KMS-11 (cell line): ENCODE measurements at regions not wholly inside any gene's neighbourhood (a gene's known extent, or its start where the extent isn't known, plus 50 kb on each side); places are given as distances from the start of the nearest gene placed in this dataset.

Experiments
- H2AFZ ChIP-seq: fragments of 200-600 bp; sonication (generic); 2 replicates; pipeline ENCODE4 v1.6.1; 2016; ENCODE audit warnings: antibody characterized with exemption, mixed run types, low read depth
- H3K27ac ChIP-seq: fragments of 200-600 bp; sonication (generic); 2 replicates; pipeline ENCODE4 v1.6.1; 2016; ENCODE audit warnings: mild to moderate bottlenecking, mixed run types
- H3K27me3 ChIP-seq: fragments of 200-600 bp; sonication (generic); 2 replicates; pipeline ENCODE4 v1.6.1; 2017; ENCODE audit warnings: mild to moderate bottlenecking, low read depth, mixed run types, moderate library complexity; ENCODE audit not compliant: insufficient read depth
- H3K36me3 ChIP-seq: fragments of 200-600 bp; sonication (generic); 2 replicates; pipeline ENCODE4 v1.6.1; 2017; ENCODE audit warnings: mild to moderate bottlenecking, mixed run types; ENCODE audit not compliant: insufficient read depth
- H3K4me1 ChIP-seq: fragments of 200-600 bp; sonication (generic); 2 replicates; pipeline ENCODE4 v1.6.1; 2016; ENCODE audit warnings: mild to moderate bottlenecking, low read depth, mixed run types; ENCODE audit not compliant: poor library complexity, severe bottlenecking
- H3K4me2 ChIP-seq: fragments of 200-600 bp; sonication (generic); 2 replicates; pipeline ENCODE4 v1.7.0; 2016; ENCODE audit warnings: mild to moderate bottlenecking, mixed run types
- H3K4me3 ChIP-seq: fragments of 200-600 bp; sonication (generic); IDR thresholded peaks from 2 replicates; pipeline ENCODE4 v1.6.1; 2017; ENCODE audit warnings: low read depth, low read length, mixed read lengths; ENCODE audit not compliant: insufficient read depth
- H3K79me2 ChIP-seq: fragments of 200-600 bp; sonication (generic); 2 replicates; pipeline ENCODE4 v1.6.1; 2016; ENCODE audit warnings: low read depth, mixed run types; ENCODE audit not compliant: insufficient read depth
- H3K9ac ChIP-seq: fragments of 200-600 bp; sonication (generic); 2 replicates; pipeline ENCODE4 v1.6.1; 2016; ENCODE audit warnings: mild to moderate bottlenecking, mixed run types
- H4K20me1 ChIP-seq: fragments of 200-600 bp; sonication (generic); 2 replicates; pipeline ENCODE4 v1.6.1; 2016; ENCODE audit warnings: mild to moderate bottlenecking, mixed run types; ENCODE audit not compliant: insufficient read depth
- CTCF ChIP-seq: fragments of 200-600 bp; sonication (generic); conservative IDR thresholded peaks from 2 replicates; pipeline ENCODE4 v1.6.1; 2017; ENCODE audit warnings: low read depth, mild to moderate bottlenecking, antibody characterized with exemption, low read length, moderate library complexity, mixed read lengths

DNA sequence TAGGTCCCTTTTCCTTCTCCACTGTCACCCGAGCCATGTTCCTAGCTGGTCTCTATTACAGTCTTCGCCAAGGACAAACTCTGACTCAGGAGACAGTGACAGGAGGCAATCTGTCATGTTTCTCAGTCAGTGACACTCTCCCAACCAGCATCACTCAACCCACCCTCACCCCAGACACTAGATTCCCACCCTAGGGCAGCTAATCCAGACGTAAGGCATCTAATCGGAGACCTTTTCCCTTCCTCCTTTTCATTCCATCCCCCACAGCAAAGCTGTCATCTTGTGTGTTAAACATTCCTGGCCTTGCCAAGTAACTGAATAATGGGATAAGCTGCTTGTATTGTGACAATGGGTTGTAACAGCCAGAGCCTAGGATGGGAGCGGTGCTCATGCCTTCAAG lies 95.2 kb downstream of the SNX18 start:
- Histone ChIP-seq H4K20me1 (no peaks in the 10 kb centered on the region), H3K9ac (no peak overlapping the region), H3K79me2 (no peaks in the 10 kb centered on the region), H3K4me3 (no peak overlapping the region), H2AFZ (no peak overlapping the region), H3K27me3 (no peaks in the 10 kb centered on the region), H3K4me1 (peaks cover 22% of the 10 kb centered on the region), H3K4me2 (no peak overlapping the region), H3K27ac (no peak overlapping the region), H3K36me3 (no peaks in the 10 kb centered on the region)
- no peak for TF ChIP-seq CTCF

DNA sequence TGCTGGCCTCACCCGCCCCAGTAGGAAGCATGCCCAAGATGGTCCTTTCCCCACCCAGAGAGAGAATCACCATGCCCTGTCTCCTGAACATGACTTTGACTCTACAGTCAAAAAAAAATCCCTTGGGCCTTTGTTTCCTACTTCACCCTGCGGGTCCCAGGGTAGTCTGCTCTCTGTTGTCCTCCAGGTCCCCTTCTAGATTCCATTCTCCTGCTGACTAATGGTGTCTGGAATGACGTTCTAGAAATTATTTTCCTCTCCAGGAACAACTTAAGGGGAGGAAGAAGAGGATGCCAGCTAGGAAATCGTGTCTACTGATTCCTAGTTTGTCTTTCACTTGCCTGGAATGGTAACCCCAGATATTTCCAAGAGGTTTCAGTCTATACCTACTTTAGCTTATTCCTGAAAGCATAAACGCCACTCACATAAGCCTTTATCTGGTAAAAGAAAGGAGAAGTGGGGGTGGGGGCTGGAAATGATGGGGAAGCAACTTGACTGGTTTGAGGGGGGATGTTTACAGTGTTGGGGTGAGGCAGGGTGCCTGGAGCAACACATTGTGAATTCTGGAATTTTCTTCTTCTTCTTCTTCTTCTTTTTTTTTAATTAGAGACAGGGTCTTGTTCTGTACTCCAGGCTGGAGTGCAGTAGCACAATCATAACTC lies 93.9 kb downstream of the SNX18 start:
- Histone ChIP-seq H3K4me1 (peaks cover 22% of the 10 kb centered on the region), H2AFZ (no peak overlapping the region), H3K79me2 (no peaks in the 10 kb centered on the region), H3K27ac (no peak overlapping the region), H3K4me2 (peak overlapping the region; percentile 36; the same call in 1 of the 2 replicates), H3K4me3 (no peak overlapping the region), H3K36me3 (no peaks in the 10 kb centered on the region), H3K9ac (no peak overlapping the region), H3K27me3 (no peaks in the 10 kb centered on the region), H4K20me1 (no peaks in the 10 kb centered on the region)
- TF ChIP-seq CTCF, result no peak

- TF ChIP-seq CTCF, result no peak
Observed at GRCh38 chr5:54610197-54610944, 92.8 kb downstream of the SNX18 start.

DNA sequence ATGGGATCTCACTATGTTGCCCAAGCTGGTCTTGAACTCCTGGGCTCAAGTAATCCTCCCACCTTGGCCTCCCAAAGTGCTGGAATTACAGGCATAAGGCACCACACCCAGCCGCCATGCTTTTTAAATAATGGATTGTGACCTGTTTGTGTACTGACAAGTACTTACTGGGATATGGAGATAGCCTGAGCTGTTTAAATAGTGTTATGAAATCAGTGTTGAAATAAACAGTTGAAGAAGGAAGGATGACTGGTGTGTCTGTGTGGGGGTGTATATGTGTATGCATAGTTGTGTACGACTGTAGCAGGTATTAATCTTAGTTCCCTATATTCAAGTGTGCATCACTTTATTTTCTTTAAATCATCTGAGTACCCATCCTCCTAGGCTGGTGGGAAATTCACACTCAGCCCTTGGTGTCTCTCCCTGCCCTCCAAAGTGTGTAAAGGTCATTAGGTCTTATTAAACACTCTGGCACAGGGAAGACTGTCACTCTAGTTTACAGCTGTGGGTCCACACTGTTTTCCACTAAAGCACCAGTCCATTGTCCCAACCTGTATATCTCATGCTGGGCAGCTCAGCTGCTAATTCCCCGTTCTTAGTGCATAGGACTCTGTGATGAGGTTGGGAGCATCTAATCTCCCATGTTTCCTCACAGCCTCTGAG lies 91.0 kb downstream of the SNX18 start:
- Histone ChIP-seq H3K9ac (no peak overlapping the region), H3K4me2 (no peak overlapping the region), H3K4me1 (peaks cover 22% of the 10 kb centered on the region), H3K27ac (no peak overlapping the region), H3K36me3 (no peaks in the 10 kb centered on the region), H3K4me3 (no peak overlapping the region), H4K20me1 (no peaks in the 10 kb centered on the region), H3K79me2 (no peaks in the 10 kb centered on the region), H3K27me3 (no peaks in the 10 kb centered on the region), H2AFZ (no peak overlapping the region)
- TF ChIP-seq CTCF, result no peak

More at GRCh38 chr5:54610197-54610944, 92.8 kb downstream of the SNX18 start:
- H3K9ac ChIP-seq, result no peak overlapping the region
- H3K4me3 ChIP-seq, result no peak overlapping the region
- H3K27me3 ChIP-seq, result no peaks in the 10 kb centered on the region
- peaks cover 22% of the 10 kb centered on the region for H3K4me1 ChIP-seq
- peak overlapping the region; percentile 2; the same call in 1 of the 2 replicates for H3K27ac ChIP-seq
- no peaks in the 10 kb centered on the region for H3K79me2 ChIP-seq
- no peaks in the 10 kb centered on the region for H3K36me3 ChIP-seq
- H4K20me1 ChIP-seq, result no peaks in the 10 kb centered on the region
- peak overlapping the region; percentile 36 for H3K4me2 ChIP-seq
- H2AFZ ChIP-seq, result no peak overlapping the region
